ENCODE measurements at regions not wholly inside any gene's neighbourhood (a gene's known extent, or its start where the extent isn't known, plus 50 kb on each side); places are given as distances from the start of the nearest gene placed in this dataset.

DNA sequence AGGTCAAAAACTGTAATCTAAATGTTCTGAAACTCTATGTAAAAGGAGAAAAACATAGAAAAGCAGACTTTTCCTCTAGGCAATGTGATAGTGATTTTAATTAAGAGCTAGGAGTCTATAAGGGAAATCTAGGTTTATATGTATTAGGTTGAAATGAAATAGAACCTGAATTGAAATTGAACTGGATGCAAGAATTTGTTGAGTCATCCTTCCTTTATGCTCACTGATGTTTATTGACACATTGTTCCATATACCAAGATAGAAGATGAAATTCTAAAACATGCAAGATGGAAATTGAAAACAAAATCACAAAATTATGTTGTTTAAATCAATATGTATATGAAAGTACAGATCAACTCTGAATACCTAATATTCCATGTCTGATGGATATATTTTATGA is 170.4 kb upstream of the FLRT2 start:
- TF ChIP-seq, protein P1, sequence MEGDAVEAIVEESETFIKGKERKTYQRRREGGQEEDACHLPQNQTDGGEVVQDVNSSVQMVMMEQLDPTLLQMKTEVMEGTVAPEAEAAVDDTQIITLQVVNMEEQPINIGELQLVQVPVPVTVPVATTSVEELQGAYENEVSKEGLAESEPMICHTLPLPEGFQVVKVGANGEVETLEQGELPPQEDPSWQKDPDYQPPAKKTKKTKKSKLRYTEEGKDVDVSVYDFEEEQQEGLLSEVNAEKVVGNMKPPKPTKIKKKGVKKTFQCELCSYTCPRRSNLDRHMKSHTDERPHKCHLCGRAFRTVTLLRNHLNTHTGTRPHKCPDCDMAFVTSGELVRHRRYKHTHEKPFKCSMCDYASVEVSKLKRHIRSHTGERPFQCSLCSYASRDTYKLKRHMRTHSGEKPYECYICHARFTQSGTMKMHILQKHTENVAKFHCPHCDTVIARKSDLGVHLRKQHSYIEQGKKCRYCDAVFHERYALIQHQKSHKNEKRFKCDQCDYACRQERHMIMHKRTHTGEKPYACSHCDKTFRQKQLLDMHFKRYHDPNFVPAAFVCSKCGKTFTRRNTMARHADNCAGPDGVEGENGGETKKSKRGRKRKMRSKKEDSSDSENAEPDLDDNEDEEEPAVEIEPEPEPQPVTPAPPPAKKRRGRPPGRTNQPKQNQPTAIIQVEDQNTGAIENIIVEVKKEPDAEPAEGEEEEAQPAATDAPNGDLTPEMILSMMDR (IDR thresholded peaks at IDR 0.05) = no peak
- TF ChIP-seq POLR2A (IDR thresholded peaks at IDR 0.05) = no peak
